HCT116 (cell line): ENCODE measurements at regions not wholly inside any gene's neighbourhood (a gene's known extent, or its start where the extent isn't known, plus 50 kb on each side); places are given as distances from the start of the nearest gene placed in this dataset.

ENCODE experiments used
- ATAC-seq: fragments of 200-7000 bp; cut with Tn5 transposase; 2 replicates; pipeline ENCODE4 v1.9.1; 2020; ENCODE audit warnings: mild to moderate bottlenecking, moderate library complexity
- BruUV-seq: library from RNA; stranded (reverse); fragments of 400-500 nt; replicated peaks from 2 replicates; lab custom pipeline; 2021; lab: Mats Ljungman, UMichigan
- CTCF ChIA-PET: fragments of 300-600 bp; sonication (Branson Sonifier 250); formaldehyde crosslinking; loops from one replicate; lab custom pipeline; 2021; ENCODE audit warnings: antibody characterized with exemption; lab: Charles Lee
- POLR2A ChIA-PET: fragments of 300-600, 350-600 bp; sonication (Branson Sonifier 250); formaldehyde crosslinking; loops from one replicate; lab custom pipeline; 2021; ENCODE audit warnings: antibody characterized with exemption; lab: Charles Lee
- RAD21 ChIA-PET, 2 experiments: fragments of 300-600 bp; sonication (Branson Sonifier 250); formaldehyde crosslinking; loops; one replicate each; lab custom pipeline; 2023; ENCODE audit warnings: low total read pairs in 2 of 2; ENCODE audit not compliant: uncharacterized antibody in 2 of 2, unreplicated experiment in 2 of 2, low non-redundant PET in 1 of 2; lab: Charles Lee
- DNase-seq: peaks from one replicate; pipeline ENCODE4 v3.0.0-alpha.2; 2010; ENCODE audit warnings: low read depth, low spot score
- H2AFZ ChIP-seq: fragments of 200-600 bp; shearing (Covaris generic), sonication (generic); 2 replicates; pipeline ENCODE4 v1.6.1; 2017; ENCODE audit warnings: low read depth, mixed run types, mixed read lengths, antibody characterized with exemption, low read length; ENCODE audit not compliant: poor library complexity, severe bottlenecking
- H3K27ac ChIP-seq: 2 replicates; pipeline ENCODE4 v1.5.1; 2012; ENCODE audit warnings: low read depth, low read length
- H3K27me3 ChIP-seq: fragments of 200-600 bp; sonication (generic); 2 replicates; pipeline ENCODE4 v1.6.1; 2016; ENCODE audit warnings: mixed run types, low read length, mixed read lengths; ENCODE audit not compliant: insufficient read depth
- H3K36me3 ChIP-seq, 2 experiments: fragments of 200-500 bp in 1 of 2; fragments of 200-600 bp in 1 of 2; sonication (Bioruptor generic) in 1 of 2; sonication (generic) in 1 of 2; 2 replicates each; pipeline versions ENCODE4 v1.5.1 to v1.6.1; 2014 to 2016; ENCODE audit warnings: low read length in 2 of 2, inconsistent platforms in 1 of 2, mixed read lengths in 1 of 2, mixed run types in 1 of 2; ENCODE audit not compliant: insufficient read depth in 2 of 2, control insufficient read depth in 1 of 2
- H3K4me1 ChIP-seq, 2 experiments: fragments of 200-600 bp in 1 of 2; sonication (generic) in 1 of 2; 2 replicates each; pipeline versions ENCODE4 v1.5.1 to v1.6.1; 2012 to 2017; ENCODE audit warnings: low read length in 2 of 2, inconsistent platforms in 1 of 2, mild to moderate bottlenecking in 1 of 2, mixed read lengths in 1 of 2, mixed run types in 1 of 2, moderate library complexity in 1 of 2; ENCODE audit not compliant: insufficient read depth in 2 of 2, control insufficient read depth in 1 of 2
- H3K4me2 ChIP-seq: fragments of 200-600 bp; sonication (generic); 2 replicates; pipeline ENCODE4 v1.6.1; 2017; ENCODE audit warnings: mixed run types, low read length, mixed read lengths
- H3K4me3 ChIP-seq, 2 experiments: fragments of 200-600 bp in 1 of 2; sonication (generic) in 1 of 2; replicated peaks in 1 of 2; 2 replicates each; pipeline ENCODE4 v1.5.1; 2011 to 2016; ENCODE audit warnings: low read length in 2 of 2, control low read depth in 1 of 2, low read depth in 1 of 2, mild to moderate bottlenecking in 1 of 2, mixed read lengths in 1 of 2, mixed run types in 1 of 2
- H3K79me2 ChIP-seq: fragments of 200-600 bp; sonication (generic); 2 replicates; pipeline ENCODE4 v1.6.1; 2017; ENCODE audit warnings: mild to moderate bottlenecking, mixed run types, low read length, moderate library complexity, mixed read lengths; ENCODE audit not compliant: insufficient read depth
- H3K9ac ChIP-seq: fragments of 200-600 bp; sonication (generic); 2 replicates; pipeline ENCODE4 v1.6.1; 2016; ENCODE audit warnings: low read length, mixed read lengths
- H3K9me2 ChIP-seq: fragments of 200-600 bp; sonication (generic), shearing (Covaris generic); 2 replicates; pipeline ENCODE4 v1.6.1; 2017; ENCODE audit warnings: mixed run types, mild to moderate bottlenecking, moderate library complexity; ENCODE audit not compliant: insufficient read depth
- H3K9me3 ChIP-seq, 2 experiments: fragments of 200-500 bp in 1 of 2; fragments of 200-600 bp in 1 of 2; sonication (Bioruptor generic) in 1 of 2; sonication (generic) in 1 of 2; 2 replicates each; pipeline ENCODE4 v1.6.1; 2014 to 2017; ENCODE audit warnings: low read length in 2 of 2, mixed read lengths in 2 of 2, inconsistent platforms in 1 of 2, low read depth in 1 of 2, mild to moderate bottlenecking in 1 of 2, mixed run types in 1 of 2, moderate library complexity in 1 of 2; ENCODE audit not compliant: control insufficient read depth in 1 of 2, insufficient read depth in 1 of 2
- H4K20me1 ChIP-seq: fragments of 200-600 bp; sonication (generic), shearing (Covaris generic); 2 replicates; pipeline ENCODE4 v1.6.1; 2017; ENCODE audit warnings: mixed run types, mild to moderate bottlenecking, moderate library complexity; ENCODE audit not compliant: insufficient read depth
- CBX3 ChIP-seq: IDR thresholded peaks from 2 replicates; pipeline ENCODE4 v1.6.1; 2012; ENCODE audit warnings: low read depth
- EGR1 ChIP-seq: IDR thresholded peaks from 2 replicates; pipeline ENCODE4 v1.6.1; 2012; ENCODE audit warnings: low read depth
- ELF1 ChIP-seq: IDR thresholded peaks from 2 replicates; pipeline ENCODE4 v1.6.1; 2012; ENCODE audit warnings: low read depth, borderline replicate concordance
- FOSL1 ChIP-seq: IDR thresholded peaks from 2 replicates; pipeline ENCODE4 v1.6.1; 2012; ENCODE audit warnings: low read depth
- JUND ChIP-seq: IDR thresholded peaks from 2 replicates; pipeline ENCODE4 v1.6.1; 2012
- POLR2A ChIP-seq: IDR thresholded peaks from 2 replicates; pipeline ENCODE4 v1.7.0; 2011; ENCODE audit warnings: borderline replicate concordance; ENCODE audit not compliant: insufficient read depth, insufficient read length; ENCODE audit errors: extremely low read depth
- POLR2AphosphoS5 ChIP-seq: IDR thresholded peaks from 2 replicates; pipeline ENCODE4 v1.6.1; 2011; ENCODE audit warnings: mild to moderate bottlenecking, low read depth, low read length, moderate library complexity
- RAD21 ChIP-seq: IDR thresholded peaks from 2 replicates; pipeline ENCODE4 v1.6.1; 2012; ENCODE audit warnings: low read depth, mild to moderate bottlenecking
- YY1 ChIP-seq: IDR thresholded peaks from 2 replicates; pipeline ENCODE4 v1.6.1; 2011; ENCODE audit warnings: low read length, low read depth, moderate library complexity, mild to moderate bottlenecking; ENCODE audit not compliant: insufficient replicate concordance; ENCODE audit errors: extremely low read depth
- ZNF274 ChIP-seq: fragments of 200-500 bp; sonication (Bioruptor generic); IDR thresholded peaks from 2 replicates; pipeline ENCODE4 v1.6.1; 2014; ENCODE audit warnings: mild to moderate bottlenecking, low read depth, low read length, inconsistent platforms
- intact Hi-C: fragments of 100-400 bp; cut with micrococcal nuclease; formaldehyde crosslinking; loops from 2 replicates; pipeline ENCODE4 v1.10.0; 2022
- TF ChIP-seq, protein P1 (sequence below), 3 experiments: fragments of 200-600 bp in 1 of 3; sonication (generic) in 1 of 3; IDR thresholded peaks in 2 of 3; conservative IDR thresholded peaks in 1 of 3; 2 replicates each; pipeline ENCODE4 v1.5.1; 2012 to 2017; ENCODE audit warnings: low read depth in 2 of 3, low read length in 2 of 3, antibody characterized with exemption in 1 of 3, borderline replicate concordance in 1 of 3, control low read depth in 1 of 3, mild to moderate bottlenecking in 1 of 3, mixed read lengths in 1 of 3, mixed run types in 1 of 3, moderate library complexity in 1 of 3; ENCODE audit not compliant: insufficient read depth in 1 of 3
- TF ChIP-seq, protein P2 (sequence below): IDR thresholded peaks from 2 replicates; pipeline ENCODE4 v1.6.1; 2011; ENCODE audit warnings: mild to moderate bottlenecking, low read length, moderate library complexity; ENCODE audit not compliant: insufficient replicate concordance; ENCODE audit errors: extremely low read depth

DNA sequence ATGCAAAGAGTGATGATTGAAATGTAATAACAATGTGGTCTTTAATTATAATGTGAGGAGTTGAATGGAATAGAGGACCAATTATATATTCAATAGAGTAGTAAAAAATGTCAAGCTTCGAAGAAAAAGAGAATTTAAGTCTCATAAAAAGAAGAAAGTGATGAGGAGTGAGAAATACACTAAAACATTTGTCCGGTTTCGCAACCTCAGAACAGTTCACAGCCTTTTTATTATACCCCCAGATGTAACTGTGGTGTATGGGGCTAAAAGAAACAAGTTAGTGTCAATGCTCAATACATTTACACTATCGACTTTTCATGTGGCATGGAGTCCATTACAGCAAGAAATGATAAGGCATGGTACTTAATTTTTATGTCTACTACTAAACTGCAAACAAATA, 386.5 kb upstream of the ATP11B start:
- H3K9me3 ChIP-seq = no peaks in the 10 kb centered on the region
- no peak overlapping the region for H2AFZ ChIP-seq
- no peak for DNase-seq
- intact Hi-C loops = no loop called here
- no TSS peak for BruUV-seq
- H3K4me1 ChIP-seq = peaks cover 0 to under 1% of the 10 kb centered on the region in 2 experiments; a peak in 1 of 4 replicates
- no peaks in the 10 kb centered on the region for H3K9me2 ChIP-seq
- ATAC-seq = no peak
- ChIA-PET RAD21 (no interaction called here), CTCF (no interaction called here), POLR2A (no interaction called here)
- H3K4me3 ChIP-seq = no peak overlapping the region
- H3K9ac ChIP-seq = no peak overlapping the region
- H3K36me3 ChIP-seq = no peaks in the 10 kb centered on the region
- no peaks in the 10 kb centered on the region for H3K79me2 ChIP-seq
- no peak overlapping the region for H3K4me2 ChIP-seq
- H4K20me1 ChIP-seq = no peaks in the 10 kb centered on the region
- H3K27me3 ChIP-seq = no peaks in the 10 kb centered on the region
- H3K27ac ChIP-seq = no peak overlapping the region
- no peak for TF ChIP-seq ELF1
- no peak for TF ChIP-seq ZNF274
- TF ChIP-seq YY1 = no peak
- no peak for TF ChIP-seq CBX3
- no peak for TF ChIP-seq POLR2AphosphoS5
- no peak for TF ChIP-seq RAD21
- no peak for TF ChIP-seq JUND
- no peak for TF ChIP-seq FOSL1
- TF ChIP-seq, protein P1, sequence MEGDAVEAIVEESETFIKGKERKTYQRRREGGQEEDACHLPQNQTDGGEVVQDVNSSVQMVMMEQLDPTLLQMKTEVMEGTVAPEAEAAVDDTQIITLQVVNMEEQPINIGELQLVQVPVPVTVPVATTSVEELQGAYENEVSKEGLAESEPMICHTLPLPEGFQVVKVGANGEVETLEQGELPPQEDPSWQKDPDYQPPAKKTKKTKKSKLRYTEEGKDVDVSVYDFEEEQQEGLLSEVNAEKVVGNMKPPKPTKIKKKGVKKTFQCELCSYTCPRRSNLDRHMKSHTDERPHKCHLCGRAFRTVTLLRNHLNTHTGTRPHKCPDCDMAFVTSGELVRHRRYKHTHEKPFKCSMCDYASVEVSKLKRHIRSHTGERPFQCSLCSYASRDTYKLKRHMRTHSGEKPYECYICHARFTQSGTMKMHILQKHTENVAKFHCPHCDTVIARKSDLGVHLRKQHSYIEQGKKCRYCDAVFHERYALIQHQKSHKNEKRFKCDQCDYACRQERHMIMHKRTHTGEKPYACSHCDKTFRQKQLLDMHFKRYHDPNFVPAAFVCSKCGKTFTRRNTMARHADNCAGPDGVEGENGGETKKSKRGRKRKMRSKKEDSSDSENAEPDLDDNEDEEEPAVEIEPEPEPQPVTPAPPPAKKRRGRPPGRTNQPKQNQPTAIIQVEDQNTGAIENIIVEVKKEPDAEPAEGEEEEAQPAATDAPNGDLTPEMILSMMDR (IDR thresholded peaks at IDR 0.05 in 2 of 3, conservative IDR thresholded peaks at IDR 0.05 in 1 of 3; ENCODE audit: borderline replicate concordance in 1 of 3, insufficient read depth in 1 of 3, low read depth in 2 of 3, low read length in 2 of 3) = no peak
- no peak for TF ChIP-seq POLR2A
- TF ChIP-seq, protein P2, sequence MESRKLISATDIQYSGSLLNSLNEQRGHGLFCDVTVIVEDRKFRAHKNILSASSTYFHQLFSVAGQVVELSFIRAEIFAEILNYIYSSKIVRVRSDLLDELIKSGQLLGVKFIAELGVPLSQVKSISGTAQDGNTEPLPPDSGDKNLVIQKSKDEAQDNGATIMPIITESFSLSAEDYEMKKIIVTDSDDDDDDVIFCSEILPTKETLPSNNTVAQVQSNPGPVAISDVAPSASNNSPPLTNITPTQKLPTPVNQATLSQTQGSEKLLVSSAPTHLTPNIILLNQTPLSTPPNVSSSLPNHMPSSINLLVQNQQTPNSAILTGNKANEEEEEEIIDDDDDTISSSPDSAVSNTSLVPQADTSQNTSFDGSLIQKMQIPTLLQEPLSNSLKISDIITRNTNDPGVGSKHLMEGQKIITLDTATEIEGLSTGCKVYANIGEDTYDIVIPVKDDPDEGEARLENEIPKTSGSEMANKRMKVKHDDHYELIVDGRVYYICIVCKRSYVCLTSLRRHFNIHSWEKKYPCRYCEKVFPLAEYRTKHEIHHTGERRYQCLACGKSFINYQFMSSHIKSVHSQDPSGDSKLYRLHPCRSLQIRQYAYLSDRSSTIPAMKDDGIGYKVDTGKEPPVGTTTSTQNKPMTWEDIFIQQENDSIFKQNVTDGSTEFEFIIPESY = no peak
- TF ChIP-seq EGR1 = no peak
